HG02973 (cell line): ENCODE measurements at regions not wholly inside any gene's neighbourhood (a gene's known extent, or its start where the extent isn't known, plus 50 kb on each side); places are given as distances from the start of the nearest gene placed in this dataset.

ENCODE experiments used
- ATAC-seq: cut with Tn5 transposase; IDR thresholded peaks from one replicate; pipeline ENCODE4 v1.9.1; 2021; ENCODE audit warnings: moderate library complexity; ENCODE audit not compliant: unreplicated experiment

DNA sequence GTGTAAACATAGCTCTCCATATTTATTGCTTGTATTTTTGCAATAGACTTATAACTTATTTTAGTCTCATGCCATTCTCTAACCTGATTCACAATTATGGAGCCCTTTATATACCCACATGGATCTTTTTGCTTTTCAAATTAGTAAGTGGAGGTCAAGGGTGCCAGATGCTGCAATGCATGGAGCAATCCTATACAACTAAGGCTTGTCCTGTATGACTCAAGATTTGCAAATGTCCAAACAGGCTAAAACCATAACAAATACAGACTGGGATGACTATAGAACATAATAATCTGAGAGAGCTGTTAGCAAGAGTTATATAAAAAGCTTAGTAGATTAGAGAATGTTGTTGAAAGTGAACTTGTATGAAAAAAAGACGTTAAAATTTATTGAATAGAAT, 690.4 kb upstream of the NRXN1 start:
- no peak for ATAC-seq

GRCh38 chr2:51720826-51721225, 688.9 kb upstream of the NRXN1 start:
- no peak for ATAC-seq

DNA sequence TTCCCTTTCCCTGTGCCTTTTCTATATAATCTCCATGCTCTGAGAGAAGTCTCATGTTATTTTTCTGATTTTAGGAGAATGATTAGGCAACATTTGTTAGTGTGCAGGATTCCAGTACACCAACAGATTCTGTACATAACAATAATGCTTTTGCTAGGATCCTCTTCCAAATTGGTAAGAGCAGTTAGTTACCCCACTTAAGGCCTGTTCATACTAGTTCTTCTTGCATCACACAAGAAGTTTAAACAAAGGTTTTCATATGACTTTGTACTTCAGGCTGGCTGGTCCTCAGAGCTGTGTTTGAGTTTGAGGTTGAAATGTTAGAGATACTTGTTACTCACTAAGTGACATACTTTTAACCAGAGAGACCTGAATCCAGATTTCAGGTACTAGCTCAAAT, 686.9 kb upstream of the NRXN1 start:
- ATAC-seq: no peak

- ATAC-seq: no peak
These were observed 685.4 kb upstream of the NRXN1 start for GRCh38 chr2:51717312-51717711.

- no peak for ATAC-seq
These were observed 679.8 kb upstream of the NRXN1 start for GRCh38 chr2:51711766-51712165.

DNA sequence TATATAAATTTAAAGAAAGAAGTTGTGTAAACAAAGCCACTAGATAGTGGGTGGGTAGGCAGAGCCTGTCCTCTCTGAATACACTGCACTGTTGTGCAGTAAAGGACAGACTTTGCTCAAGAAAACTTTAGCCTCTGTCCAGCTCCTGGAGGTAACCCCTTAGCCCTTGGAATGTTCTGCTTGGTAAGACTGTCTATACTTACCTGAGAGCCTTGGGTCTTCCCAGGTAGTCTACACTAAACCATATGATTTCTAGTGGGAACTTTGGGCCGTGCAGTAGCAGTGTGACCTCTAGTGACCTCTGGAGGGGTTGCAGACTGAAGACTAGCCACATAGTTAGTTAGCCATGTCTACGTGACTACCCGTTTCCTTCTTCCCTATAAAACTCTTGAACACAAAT, 678.3 kb upstream of the NRXN1 start:
- no peak for ATAC-seq

DNA sequence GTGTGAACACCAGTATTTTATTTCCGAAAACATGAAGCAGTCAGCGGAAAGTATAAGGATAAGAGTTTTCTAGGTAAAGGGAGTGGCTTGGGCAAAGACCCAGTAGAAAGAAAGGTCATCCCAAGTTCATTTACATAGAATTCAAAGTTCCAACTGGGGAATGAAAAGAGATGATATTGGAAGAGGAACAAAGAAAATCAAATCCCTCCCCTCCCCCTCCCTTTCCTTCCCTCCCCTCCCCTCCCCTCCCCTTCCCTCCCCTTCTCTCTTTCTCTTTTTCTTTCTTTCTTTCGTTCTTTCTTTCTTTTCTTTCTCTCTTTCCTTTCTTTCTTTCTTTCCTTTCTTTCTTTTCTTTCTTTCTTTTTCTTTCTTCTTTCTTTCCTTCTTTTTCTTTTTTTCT, 675.7 kb upstream of the NRXN1 start:
- no peak for ATAC-seq

GRCh38 chr2:51706220-51706619, 674.3 kb upstream of the NRXN1 start:
- ATAC-seq: no peak

- ATAC-seq: no peak
These were observed 673.5 kb upstream of the NRXN1 start for GRCh38 chr2:51705417-51705816.

- no peak for ATAC-seq
These were observed 666.1 kb upstream of the NRXN1 start for GRCh38 chr2:51698021-51698420.

GRCh38 chr2:51697095-51697494, 665.2 kb upstream of the NRXN1 start:
- ATAC-seq: no peak

- ATAC-seq: no peak
These were observed 663.6 kb upstream of the NRXN1 start for GRCh38 chr2:51695531-51695930.

DNA sequence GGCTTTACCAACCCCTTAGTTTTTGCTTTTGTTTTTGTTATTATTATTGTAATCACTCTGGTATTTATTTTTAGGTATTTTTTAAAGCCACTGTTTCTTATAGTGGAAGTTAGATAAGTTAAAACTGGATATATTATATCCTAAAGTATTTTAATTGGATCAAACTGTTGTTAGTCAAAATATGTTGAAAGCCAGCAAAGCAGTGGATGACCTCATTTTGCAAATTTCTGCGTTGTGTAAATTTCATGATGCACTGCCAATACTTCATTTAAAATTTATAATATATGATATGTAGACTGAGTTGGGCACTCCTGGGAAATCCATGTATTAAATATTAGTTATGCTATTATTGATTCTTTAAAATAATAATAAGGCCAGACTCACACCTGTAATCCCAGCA, 661.7 kb upstream of the NRXN1 start:
- no peak for ATAC-seq

DNA sequence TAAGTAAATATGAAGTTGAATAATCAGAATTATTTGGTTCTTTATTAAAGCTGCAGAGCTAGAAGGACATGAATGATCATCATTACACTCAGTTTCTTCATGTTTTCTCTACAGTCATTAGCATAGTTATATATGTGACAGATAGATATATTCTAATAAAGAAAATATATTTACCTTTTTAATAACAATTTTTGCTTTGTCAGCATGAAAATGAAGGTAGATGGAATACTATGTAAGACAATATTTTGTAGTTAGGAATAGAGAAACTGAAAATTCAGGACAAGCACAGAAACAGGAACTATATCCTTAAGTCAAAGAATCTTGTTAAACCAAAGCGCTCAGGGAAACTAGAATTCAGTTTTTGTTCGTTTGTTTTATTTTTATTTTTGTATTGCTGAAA, 649.9 kb upstream of the NRXN1 start:
- ATAC-seq: no peak

DNA sequence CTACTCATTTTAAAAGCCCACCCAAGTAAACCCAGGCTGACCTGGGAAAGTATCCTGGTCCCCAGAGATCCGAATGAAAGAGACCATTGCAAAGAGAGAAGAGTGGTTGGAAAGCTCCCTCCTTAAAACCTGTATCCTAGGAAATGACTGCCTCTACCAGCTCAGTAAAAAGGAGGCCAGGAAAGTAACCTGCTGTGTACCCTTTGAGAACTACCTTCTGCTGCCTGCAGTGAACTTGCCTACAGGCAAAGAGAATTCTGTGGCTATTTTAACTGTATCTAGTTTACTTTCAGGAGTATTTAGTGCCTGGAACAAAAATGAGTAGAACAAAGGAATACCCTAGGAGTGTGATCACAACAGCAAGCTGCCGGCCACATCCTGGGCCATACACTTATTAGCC, 641.7 kb upstream of the NRXN1 start:
- no peak for ATAC-seq

DNA sequence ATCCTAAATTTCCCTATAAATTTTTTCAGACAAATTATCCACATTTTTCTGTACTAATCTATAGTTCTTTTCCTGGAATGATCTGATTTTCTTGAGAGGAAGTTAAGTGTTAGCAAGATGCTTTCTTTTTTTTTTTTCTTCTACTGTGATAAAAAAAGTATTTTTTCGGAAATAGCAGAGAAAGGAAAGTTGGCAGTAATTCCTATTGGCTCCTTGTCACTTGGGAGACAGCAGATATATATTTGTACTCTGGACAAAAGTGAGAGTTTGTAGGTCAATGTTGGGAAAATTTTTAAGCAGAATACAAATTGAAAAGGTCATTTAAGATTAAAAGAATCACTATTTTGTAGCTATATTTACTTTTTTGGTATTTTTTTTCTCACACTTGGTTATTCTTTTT, 635.7 kb upstream of the NRXN1 start:
- no peak for ATAC-seq

DNA sequence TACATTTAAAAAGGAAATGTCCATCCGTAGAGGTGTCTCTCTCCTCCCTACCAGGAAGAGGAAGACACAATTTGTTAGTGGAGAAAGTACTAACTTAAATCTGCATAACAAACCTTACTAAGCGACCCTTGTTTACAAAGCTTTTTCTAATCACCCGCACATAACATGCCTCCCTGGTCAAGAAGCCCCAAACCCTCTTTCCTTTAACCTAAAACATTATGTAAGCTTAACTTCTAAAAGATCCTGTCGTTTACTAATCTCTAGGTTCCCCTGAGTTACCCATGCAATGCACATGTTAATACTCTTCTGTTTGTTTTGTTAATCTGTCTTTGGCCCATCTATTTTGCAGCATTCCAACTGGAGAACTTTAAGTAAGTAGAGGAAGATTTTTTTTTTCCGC, 630.3 kb upstream of the NRXN1 start:
- no peak for ATAC-seq

DNA sequence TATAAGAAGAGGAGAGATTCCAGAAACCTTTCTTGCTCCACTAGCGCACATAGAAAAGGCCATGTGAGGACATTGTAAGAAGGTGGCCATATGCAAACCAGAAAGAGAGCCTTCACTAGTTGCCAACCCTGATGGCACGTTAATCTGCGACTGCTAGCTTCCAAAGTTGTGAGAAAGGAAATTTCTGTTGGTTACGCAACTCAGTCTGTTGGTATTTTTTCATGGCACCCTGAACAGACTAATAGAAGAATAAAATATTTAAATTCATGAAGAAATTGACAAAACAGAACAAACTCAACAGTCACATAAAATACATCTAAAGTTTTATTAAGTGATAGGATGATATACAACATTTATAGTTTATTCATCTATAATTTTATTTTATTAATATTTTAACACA, 625.9 kb upstream of the NRXN1 start:
- ATAC-seq: no peak

GRCh38 chr2:51650769-51651168, 618.8 kb upstream of the NRXN1 start:
- no peak for ATAC-seq

DNA sequence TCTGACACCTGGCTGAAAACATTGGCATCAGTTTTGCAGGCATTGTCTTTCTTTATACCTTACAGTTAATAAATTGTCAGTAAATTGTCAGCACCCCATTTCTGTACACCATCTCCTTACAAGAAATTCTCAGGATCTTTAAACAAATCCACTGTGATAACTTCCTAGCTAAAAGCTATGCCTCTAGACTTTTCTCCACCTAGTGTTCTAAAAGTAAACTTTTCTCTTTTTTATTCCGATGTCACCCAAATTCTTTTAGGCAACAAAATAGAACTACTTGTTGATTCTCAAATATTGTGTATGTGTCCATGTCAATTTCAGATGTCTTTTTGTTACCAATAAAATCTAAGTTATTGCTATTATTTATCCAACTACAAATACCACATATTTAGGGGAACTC, 617.4 kb upstream of the NRXN1 start:
- ATAC-seq: no peak

DNA sequence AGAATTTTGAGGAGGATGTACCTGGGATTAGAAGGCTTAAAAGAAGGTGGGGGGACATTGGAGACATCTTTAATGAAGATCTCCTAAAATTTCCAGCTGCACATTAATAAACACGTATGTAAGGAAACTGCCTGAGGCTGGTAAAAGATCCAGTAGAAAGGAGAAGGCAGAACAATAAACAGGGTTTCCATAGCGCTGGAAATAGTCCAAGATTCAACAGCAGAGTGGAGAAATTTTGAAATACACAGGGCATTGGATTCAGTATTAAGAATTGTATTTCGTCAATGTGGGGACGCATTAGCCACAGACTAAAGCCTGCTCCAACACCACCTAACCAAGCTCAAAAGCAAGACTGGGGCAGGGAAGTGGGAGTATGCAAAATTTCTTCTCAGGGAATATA, 606.9 kb upstream of the NRXN1 start:
- no peak for ATAC-seq

GRCh38 chr2:51633073-51633472, 601.1 kb upstream of the NRXN1 start:
- no peak for ATAC-seq

- no peak for ATAC-seq
These were observed 597.5 kb upstream of the NRXN1 start for GRCh38 chr2:51629406-51629805.

DNA sequence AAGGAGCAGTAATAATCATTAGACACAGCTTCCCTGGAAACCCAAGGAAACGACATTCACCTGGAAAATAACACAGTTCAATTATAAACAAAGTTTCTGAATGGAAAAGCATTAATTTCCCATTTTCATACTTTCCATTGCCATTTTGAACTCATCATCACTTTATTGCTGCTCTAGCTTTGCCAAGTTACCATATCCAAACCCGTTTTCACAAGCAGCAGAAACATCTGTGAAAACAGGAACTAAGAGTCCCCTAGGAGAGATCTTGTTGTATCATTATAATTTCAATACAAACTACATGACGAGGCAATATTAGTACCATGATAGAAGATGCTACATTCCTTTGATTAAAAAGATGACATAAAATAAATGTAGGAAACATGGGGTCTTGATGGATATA, 597.0 kb upstream of the NRXN1 start:
- no peak for ATAC-seq
